Fibroblast of pulmonary artery (primary cell): ENCODE measurements at regions not wholly inside any gene's neighbourhood (a gene's known extent, or its start where the extent isn't known, plus 50 kb on each side); places are given as distances from the start of the nearest gene placed in this dataset.

Experiments used
- DNase-seq: peaks from one replicate; pipeline ENCODE4 v3.0.0-alpha.2; 2010; ENCODE audit warnings: low read depth
- H3K4me3 ChIP-seq: replicated peaks from 2 replicates; pipeline ENCODE4 v1.5.1; 2011; ENCODE audit warnings: low read depth, mild to moderate bottlenecking, control low read depth, low read length, moderate library complexity
- TF ChIP-seq, protein P1 (sequence below): IDR thresholded peaks from 2 replicates; pipeline ENCODE4 v1.5.1; 2011; ENCODE audit warnings: mild to moderate bottlenecking, control low read depth, low read length, inconsistent platforms; ENCODE audit errors: missing control alignments

DNA sequence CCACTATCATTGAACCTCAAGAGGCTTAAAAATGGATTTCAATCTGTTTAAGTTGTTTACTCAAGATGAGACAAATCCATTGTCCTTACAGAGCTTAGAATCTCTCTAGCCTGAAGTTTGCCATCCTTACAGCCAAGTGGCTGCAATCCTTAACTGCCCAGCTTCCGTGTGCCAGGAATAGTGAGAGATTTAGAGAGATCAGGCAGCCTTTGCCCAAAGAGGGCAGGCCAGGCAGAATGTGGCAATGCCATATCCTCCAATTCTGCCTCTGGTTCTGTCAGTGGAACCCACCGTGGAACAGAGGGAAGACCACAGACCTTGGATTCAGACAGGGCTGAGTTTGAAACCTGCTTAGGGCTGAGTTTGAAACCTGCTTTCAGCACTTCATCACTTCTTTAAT lies 374.3 kb downstream of the VPS13C start:
- no peak overlapping the region for H3K4me3 ChIP-seq
- TF ChIP-seq, protein P1, sequence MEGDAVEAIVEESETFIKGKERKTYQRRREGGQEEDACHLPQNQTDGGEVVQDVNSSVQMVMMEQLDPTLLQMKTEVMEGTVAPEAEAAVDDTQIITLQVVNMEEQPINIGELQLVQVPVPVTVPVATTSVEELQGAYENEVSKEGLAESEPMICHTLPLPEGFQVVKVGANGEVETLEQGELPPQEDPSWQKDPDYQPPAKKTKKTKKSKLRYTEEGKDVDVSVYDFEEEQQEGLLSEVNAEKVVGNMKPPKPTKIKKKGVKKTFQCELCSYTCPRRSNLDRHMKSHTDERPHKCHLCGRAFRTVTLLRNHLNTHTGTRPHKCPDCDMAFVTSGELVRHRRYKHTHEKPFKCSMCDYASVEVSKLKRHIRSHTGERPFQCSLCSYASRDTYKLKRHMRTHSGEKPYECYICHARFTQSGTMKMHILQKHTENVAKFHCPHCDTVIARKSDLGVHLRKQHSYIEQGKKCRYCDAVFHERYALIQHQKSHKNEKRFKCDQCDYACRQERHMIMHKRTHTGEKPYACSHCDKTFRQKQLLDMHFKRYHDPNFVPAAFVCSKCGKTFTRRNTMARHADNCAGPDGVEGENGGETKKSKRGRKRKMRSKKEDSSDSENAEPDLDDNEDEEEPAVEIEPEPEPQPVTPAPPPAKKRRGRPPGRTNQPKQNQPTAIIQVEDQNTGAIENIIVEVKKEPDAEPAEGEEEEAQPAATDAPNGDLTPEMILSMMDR: no peak
- DNase-seq: no peak

DNA sequence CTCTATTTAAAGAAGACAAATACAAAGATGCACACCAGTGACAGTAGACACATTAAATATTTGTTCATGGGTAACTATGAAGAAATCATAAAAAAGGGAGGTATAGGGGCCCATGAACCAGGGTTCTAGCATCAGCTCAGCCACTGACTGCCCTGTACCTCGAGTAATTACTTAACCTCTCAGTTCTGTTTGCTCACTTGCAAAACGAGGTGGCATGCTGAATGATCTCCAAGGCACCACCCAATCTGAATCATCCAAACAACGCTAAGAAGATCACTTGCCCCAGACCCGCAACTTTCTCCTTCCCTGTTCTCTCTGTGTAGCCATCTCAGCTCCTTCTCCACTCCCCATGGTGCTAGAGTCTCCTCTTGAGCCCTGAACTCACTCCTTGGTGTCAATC lies 374.7 kb downstream of the VPS13C start:
- TF ChIP-seq, protein P1: no peak
- no peak for DNase-seq
- no peak overlapping the region for H3K4me3 ChIP-seq

DNA sequence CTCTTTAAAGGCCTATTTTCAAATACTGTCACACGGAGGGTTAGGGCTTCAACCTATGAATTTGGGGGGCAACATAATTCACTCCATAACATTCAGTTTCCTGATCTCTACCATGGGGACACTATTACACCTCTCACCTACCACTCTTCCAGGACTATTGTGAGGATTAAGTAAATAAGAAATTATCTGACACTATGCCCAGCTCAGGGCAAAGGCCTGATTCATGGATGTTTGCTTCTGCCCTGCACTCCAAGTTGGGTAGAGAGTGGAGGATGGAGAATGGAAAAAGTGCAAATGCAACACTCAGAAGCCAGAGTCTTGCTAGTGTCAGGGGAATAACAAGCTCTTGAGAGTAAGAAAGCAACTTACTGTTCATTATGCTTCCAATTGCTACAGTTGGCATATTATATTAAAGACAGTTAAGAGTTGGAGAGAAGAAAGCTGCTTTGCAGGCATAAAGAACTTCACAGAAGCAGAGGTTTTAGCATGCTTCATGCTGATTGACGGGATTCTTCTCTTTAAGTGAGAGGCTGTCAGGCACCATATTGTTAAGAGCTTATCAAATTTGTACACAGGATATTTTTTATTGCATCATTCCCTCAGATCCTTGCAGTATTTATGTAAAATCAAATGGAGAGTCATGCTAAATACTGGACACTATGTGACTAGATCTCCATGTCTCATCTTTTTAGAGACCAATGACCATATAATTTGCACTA lies 375.3 kb downstream of the VPS13C start:
- no peak overlapping the region for H3K4me3 ChIP-seq
- TF ChIP-seq, protein P1: no peak
- no peak for DNase-seq

DNA sequence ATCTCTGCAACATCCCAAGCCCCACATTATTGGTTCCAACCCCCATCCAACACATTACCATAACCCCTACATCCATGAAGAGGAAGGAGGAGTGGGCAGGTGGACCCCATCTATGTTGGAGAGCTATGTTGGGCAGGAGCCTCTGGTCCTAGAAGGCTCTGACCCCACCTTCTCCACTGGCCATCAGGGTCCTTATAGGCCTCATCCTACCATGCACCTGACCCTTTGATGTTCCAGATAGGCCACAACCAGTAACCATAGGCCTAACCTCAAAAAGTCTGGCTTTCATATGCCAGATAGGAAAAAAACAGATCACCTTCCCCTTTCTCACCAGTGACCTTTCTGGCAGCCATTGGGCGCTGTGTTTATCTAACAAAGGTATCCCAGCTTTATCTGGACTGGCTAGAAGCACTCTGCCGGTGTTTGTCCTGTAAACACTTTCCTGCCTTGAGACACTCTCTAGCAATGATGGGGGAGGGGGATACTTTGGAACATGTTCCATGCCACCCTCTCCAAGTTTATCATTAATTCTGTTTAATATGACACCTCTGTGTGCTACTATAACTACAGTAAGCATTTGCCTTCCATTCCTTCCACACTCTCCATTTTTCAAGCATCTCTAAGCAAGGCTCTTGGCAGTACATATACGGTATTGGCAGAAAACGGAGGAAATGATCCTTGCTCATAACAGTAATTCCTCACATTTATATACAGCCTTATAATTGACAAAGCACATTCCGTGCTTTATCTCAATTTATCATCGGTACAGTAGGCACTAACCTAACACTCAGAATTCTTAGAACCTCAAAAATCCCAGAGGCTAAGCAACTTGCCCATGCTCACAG lies 377.1 kb downstream of the VPS13C start:
- DNase-seq: no peak
- no peak overlapping the region for H3K4me3 ChIP-seq
- TF ChIP-seq, protein P1: no peak

DNA sequence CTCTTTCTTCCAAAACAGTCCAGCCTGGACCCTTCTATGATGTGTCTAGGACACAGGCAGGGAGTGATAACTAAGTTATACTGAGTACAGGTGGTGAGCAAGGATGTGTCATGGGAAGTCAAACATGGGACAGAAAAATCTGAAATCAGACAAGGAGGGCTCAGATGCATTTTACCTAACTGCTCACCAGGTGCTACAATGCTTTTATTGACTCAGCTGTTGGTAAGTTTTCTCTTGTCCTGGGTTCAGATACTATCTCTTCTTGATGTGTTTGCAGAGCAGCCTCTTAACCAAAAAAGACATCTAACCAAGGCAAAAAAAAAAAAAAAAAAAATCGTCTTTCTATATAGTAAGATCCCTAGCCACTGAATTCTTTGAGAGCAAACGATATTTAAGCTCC lies 378.6 kb downstream of the VPS13C start:
- no peak overlapping the region for H3K4me3 ChIP-seq
- TF ChIP-seq, protein P1: no peak
- no peak for DNase-seq

DNA sequence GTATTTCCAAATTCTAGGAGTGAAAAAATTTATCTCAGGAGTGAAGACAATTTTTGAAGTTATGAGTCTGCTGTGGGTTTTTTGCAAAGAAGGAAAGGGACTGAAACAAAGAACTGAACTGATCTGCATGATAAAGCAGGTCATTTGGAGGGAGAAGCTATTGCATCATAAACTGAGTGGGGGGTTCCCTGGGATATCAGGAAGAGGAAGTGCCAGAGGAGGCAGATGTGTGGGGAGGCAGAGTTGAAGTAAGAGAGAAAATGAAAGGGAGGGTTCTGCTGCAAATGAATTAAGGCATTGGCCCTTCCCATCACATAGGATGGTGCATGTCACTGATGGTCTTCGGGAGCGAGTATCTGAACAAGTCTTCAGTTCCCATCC lies 379.2 kb downstream of the VPS13C start:
- H3K4me3 ChIP-seq: no peak overlapping the region
- TF ChIP-seq, protein P1: no peak
- DNase-seq: no peak
